ENCODE measurements at regions not wholly inside any gene's neighbourhood (a gene's known extent, or its start where the extent isn't known, plus 50 kb on each side); places are given as distances from the start of the nearest gene placed in this dataset.

DNA sequence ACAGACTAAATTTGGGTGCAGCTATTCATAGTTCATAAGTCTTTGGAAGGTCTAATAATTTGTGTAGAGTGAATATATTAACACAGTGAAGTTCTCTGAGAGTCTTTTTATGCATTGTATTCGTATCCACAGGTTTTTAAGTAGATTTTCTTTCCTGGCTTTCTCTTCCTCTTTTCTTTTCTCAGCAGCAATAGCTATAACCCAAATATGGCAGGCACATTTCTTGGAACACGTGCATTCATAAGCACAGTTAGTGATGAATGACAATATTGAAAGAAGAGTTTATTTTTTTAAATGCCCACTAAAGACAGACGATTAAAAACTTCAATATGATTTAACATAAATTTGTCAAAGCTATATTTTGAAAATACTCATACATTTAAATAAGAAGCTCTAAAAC is 220.5 kb upstream of the MBL2 start:
- TF ChIP-seq, protein P1, sequence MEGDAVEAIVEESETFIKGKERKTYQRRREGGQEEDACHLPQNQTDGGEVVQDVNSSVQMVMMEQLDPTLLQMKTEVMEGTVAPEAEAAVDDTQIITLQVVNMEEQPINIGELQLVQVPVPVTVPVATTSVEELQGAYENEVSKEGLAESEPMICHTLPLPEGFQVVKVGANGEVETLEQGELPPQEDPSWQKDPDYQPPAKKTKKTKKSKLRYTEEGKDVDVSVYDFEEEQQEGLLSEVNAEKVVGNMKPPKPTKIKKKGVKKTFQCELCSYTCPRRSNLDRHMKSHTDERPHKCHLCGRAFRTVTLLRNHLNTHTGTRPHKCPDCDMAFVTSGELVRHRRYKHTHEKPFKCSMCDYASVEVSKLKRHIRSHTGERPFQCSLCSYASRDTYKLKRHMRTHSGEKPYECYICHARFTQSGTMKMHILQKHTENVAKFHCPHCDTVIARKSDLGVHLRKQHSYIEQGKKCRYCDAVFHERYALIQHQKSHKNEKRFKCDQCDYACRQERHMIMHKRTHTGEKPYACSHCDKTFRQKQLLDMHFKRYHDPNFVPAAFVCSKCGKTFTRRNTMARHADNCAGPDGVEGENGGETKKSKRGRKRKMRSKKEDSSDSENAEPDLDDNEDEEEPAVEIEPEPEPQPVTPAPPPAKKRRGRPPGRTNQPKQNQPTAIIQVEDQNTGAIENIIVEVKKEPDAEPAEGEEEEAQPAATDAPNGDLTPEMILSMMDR (IDR thresholded peaks at IDR 0.05; ENCODE audit: low read depth, low read length, missing control alignments) = no peak
- no peak overlapping the region for H3K4me3 ChIP-seq (ENCODE audit: low read depth, low read length)
- DNase-seq (ENCODE audit: low read depth) = no peak
- in situ Hi-C loops (cut with HindIII; ENCODE audit: low sequenced_read_pairs) = no loop called here

DNA sequence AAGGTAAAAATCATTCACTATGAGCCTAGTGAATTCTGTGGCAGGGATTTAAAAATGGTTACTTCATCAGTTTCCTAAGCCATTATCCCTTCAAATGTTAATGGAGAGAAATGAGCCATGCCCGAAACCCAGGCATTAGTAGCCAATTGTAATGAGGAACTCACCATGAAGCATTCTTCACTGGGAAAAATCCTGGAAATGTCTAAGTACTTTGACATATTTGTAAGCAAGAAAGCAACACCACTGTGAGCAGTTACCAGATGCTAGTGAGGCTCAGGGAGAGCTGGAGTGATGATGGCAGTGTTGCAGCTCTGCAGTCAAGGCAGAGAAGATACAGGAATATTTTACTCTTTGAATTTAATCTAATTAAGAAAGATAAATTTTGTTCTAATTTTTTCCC is 220.0 kb upstream of the MBL2 start:
- TF ChIP-seq, protein P1 (IDR thresholded peaks at IDR 0.05; ENCODE audit: low read depth, low read length, missing control alignments) = no peak

DNA sequence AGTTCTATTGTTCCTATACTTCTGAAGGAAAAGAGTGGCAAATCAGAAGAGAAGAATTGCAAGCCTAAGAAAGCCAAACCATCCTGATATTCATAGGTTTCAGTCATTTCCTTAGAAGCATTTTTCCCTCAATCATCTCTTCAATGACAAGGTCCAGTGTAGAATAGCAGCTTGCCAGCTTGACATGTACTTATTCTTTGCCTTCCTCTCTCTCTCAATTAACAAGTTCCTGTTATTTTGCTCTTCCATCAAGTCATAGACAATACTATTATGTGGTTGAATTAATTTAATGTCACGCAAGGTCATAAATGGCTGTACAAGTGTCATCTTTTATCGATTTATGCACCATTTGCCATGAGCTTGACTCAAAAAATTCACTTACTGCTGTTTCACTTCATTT is 216.3 kb upstream of the MBL2 start:
- H3K4me3 ChIP-seq (ENCODE audit: low read depth, low read length) = no peak overlapping the region
- no peak for DNase-seq (ENCODE audit: low read depth)
- in situ Hi-C loops (cut with HindIII; ENCODE audit: low sequenced_read_pairs) = no loop called here
- TF ChIP-seq, protein P1 (IDR thresholded peaks at IDR 0.05; ENCODE audit: low read depth, low read length, missing control alignments) = no peak

More for the DNA sequence above, 220.0 kb upstream of the MBL2 start:
- DNase-seq (ENCODE audit: low read depth) = no peak
- no peak overlapping the region for H3K4me3 ChIP-seq (ENCODE audit: low read depth, low read length)
- in situ Hi-C loops (cut with HindIII; ENCODE audit: low sequenced_read_pairs) = no loop called here

DNA sequence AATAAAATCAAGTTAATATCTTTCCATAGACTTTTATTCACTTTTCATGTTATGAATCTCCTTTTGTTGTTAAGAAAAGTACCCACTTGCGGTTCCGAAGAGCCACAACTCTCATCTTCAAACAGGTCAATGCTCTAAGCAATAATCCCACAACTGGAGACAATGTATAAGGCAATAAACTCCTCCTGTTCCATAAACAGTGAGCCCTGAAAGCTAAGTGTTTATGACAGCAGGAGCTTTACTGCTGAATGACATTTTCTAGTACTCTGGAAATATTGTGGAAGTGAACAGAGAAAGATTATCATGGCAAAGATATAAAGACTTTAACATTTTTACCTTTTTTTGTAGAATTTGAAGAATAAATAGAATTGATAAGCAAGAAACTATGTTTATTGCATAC is 213.5 kb upstream of the MBL2 start:
- no peak overlapping the region for H3K4me3 ChIP-seq (ENCODE audit: low read depth, low read length)
- in situ Hi-C loops (cut with HindIII; ENCODE audit: low sequenced_read_pairs) = no loop called here
- no peak for DNase-seq (ENCODE audit: low read depth)
- TF ChIP-seq, protein P1 (IDR thresholded peaks at IDR 0.05; ENCODE audit: low read depth, low read length, missing control alignments) = no peak

DNA sequence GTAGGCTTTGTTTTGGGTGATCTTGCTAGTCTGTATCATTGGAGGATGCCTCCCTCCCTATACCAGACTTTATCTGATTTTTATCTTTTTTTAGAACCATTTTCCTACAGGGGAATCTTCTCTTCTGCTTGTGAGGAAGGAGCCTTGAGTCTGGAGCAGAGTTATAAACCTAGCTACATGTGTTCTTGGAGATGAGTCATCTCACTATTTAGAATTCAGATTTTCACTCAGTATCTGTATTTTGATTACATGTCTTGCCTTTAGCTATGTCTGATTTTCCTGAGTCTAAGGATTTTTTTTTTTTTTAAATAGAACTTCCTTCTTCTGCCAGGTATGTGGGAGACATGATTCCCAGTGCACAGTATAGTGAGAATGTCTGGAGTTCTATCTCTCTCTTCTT is 211.6 kb upstream of the MBL2 start:
- DNase-seq (ENCODE audit: low read depth) = no peak
- in situ Hi-C loops (cut with HindIII; ENCODE audit: low sequenced_read_pairs) = no loop called here

DNA sequence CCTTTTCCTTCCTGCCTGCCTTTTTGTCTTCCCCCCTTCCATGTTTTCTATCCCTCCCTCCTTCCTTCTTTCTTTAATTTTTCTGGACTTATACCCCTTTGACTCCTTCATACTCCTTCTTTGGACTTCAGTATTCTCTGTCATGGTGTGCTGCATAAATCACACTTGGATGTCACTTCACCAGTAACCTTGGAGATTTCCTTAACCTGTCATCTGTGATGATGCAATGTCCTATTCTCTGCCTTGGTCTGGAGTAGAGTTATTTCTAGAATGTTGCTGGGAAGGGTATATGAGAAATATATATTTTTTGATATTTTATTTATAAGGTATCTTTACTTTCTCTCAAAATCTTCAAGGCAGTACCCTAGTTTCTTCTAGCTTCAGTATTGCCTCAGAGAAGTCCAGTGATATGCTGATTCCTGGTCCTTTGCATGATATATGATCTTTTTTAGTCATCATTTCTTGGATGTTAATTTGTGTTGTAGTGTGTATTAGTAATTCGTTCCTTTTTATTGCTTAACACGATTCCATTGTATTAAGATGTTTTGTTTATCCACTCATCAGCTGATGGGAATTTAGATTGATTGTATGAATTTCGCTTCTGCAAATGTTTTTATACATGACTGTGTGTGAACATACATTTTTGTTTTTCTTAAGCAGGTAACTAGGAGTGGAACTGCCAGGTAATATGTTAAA is 206.9 kb upstream of the MBL2 start:
- TF ChIP-seq, protein P1 (IDR thresholded peaks at IDR 0.05; ENCODE audit: low read depth, low read length, missing control alignments) = no peak
- H3K4me3 ChIP-seq (ENCODE audit: low read depth, low read length) = no peak overlapping the region
- in situ Hi-C loops (cut with HindIII; ENCODE audit: low sequenced_read_pairs) = no loop called here
- DNase-seq (ENCODE audit: low read depth) = no peak

More for the DNA sequence above, 211.6 kb upstream of the MBL2 start:
- H3K4me3 ChIP-seq (ENCODE audit: low read depth, low read length) = no peak overlapping the region
- TF ChIP-seq, protein P1 (IDR thresholded peaks at IDR 0.05; ENCODE audit: low read depth, low read length, missing control alignments) = no peak

All from astrocyte of the cerebellum (primary cell).